K562 (cell line): ENCODE measurements at regions not wholly inside any gene's neighbourhood (a gene's known extent, or its start where the extent isn't known, plus 50 kb on each side); places are given as distances from the start of the nearest gene placed in this dataset.

Experiments
- ATAC-seq: fragments of 200-7000 bp; cut with Tn5 transposase; 3 replicates; pipeline ENCODE4 v1.9.1; 2020; ENCODE audit warnings: moderate library complexity
- BruUV-seq: library from RNA; stranded (reverse); fragments of 400-500 nt; replicated peaks from 2 replicates; lab custom pipeline; 2021; lab: Mats Ljungman, UMichigan
- CTCF ChIA-PET: fragments of 300-600 bp; formaldehyde crosslinking; extraction: SDS; loops from one replicate; lab custom pipeline; 2021; ENCODE audit warnings: low intra/inter-chr PET ratio; lab: Yijun Ruan, JAX
- POLR2A ChIA-PET: fragments of 300-600, 350-650 bp; sonication (Branson Sonifier 250); formaldehyde crosslinking; extraction: SDS; loops from one replicate; lab custom pipeline; 2021; ENCODE audit warnings: antibody characterized with exemption, inconsistent platforms; lab: Yijun Ruan, JAX
- DNase-seq, 4 experiments: peaks; one replicate each; pipeline versions ENCODE4 v3.0.0 to v3.0.0-alpha.2; 2011 to 2018; ENCODE audit warnings: low spot score in 3 of 4, mixed read lengths in 3 of 4; ENCODE audit errors: extremely low read depth in 1 of 4
- FAIRE-seq: peaks from 2 replicates; lab custom pipeline; 2011; peaks lifted over from hg19 to GRCh38; lab: Jason Lieb, UNC
- H2AFZ ChIP-seq: 2 replicates; pipeline ENCODE4 v1.6.0; 2011; ENCODE audit warnings: low read depth, low read length, control low read depth, inconsistent platforms
- H3K27ac ChIP-seq: fragments of 200-600 bp; 3 replicates; pipeline ENCODE4 v1.8.0; 2011; ENCODE audit warnings: low read depth, mild to moderate bottlenecking, control low read depth, inconsistent platforms, low read length, moderate library complexity, mixed read lengths; ENCODE audit errors: extremely low read depth
- H3K27me3 ChIP-seq, 2 experiments: fragments of 300-600 bp in 1 of 2; 2 replicates in 1 of 2; 3 replicates in 1 of 2; pipeline versions ENCODE4 v1.6.0 to v1.8.0; 2011; ENCODE audit warnings: inconsistent platforms in 2 of 2, low read length in 2 of 2, mild to moderate bottlenecking in 1 of 2, mixed read lengths in 1 of 2, moderate library complexity in 1 of 2; ENCODE audit not compliant: control insufficient read depth in 2 of 2, insufficient read depth in 2 of 2
- H3K36me3 ChIP-seq: fragments of 300-600 bp; 3 replicates; pipeline ENCODE4 v1.8.0; 2011; ENCODE audit warnings: mild to moderate bottlenecking, low read length, inconsistent platforms; ENCODE audit not compliant: control insufficient read depth, insufficient read depth
- H3K4me1 ChIP-seq, 2 experiments: fragments of 200-600 bp in 1 of 2; replicated peaks in 1 of 2; 2 replicates in 1 of 2; 3 replicates in 1 of 2; pipeline versions ENCODE4 v1.5.1 to v1.8.0; 2011; ENCODE audit warnings: inconsistent platforms in 2 of 2, low read length in 2 of 2, mild to moderate bottlenecking in 1 of 2, mixed read lengths in 1 of 2, moderate library complexity in 1 of 2; ENCODE audit not compliant: control insufficient read depth in 2 of 2, insufficient read depth in 2 of 2
- H3K4me2 ChIP-seq: 2 replicates; pipeline ENCODE4 v1.6.1; 2011; ENCODE audit warnings: low read length, control low read depth, inconsistent platforms, mixed read lengths; ENCODE audit not compliant: insufficient read depth
- H3K4me3 ChIP-seq: fragments of 200-600 bp; sonication (generic), shearing (Covaris generic); 2 replicates; pipeline ENCODE4 v1.5.1; 2016; ENCODE audit warnings: control low read depth, inconsistent platforms
- H3K79me2 ChIP-seq: fragments of 200-600 bp; 3 replicates; pipeline ENCODE4 v1.8.0; 2011; ENCODE audit warnings: low read length, inconsistent platforms; ENCODE audit not compliant: control insufficient read depth, insufficient read depth
- H3K9ac ChIP-seq, 2 experiments: 2 replicates each; pipeline versions ENCODE4 v1.6.0 to v1.6.1; 2011; ENCODE audit warnings: low read depth in 2 of 2, low read length in 2 of 2, control low read depth in 1 of 2, inconsistent platforms in 1 of 2, mild to moderate bottlenecking in 1 of 2, mixed read lengths in 1 of 2; ENCODE audit not compliant: insufficient read depth in 1 of 2
- H3K9me1 ChIP-seq: one replicate; pipeline ENCODE4 v1.6.0; 2011; ENCODE audit warnings: inconsistent platforms, mild to moderate bottlenecking, low read length, moderate library complexity; ENCODE audit not compliant: control insufficient read depth, insufficient read depth
- H3K9me3 ChIP-seq: replicated peaks from 2 replicates; pipeline ENCODE4 v1.5.1; 2011; ENCODE audit warnings: low read depth, low read length, inconsistent platforms; ENCODE audit not compliant: control insufficient read depth, insufficient read depth
- H4K20me1 ChIP-seq: replicated peaks from 2 replicates; pipeline ENCODE4 v1.6.1; 2011; ENCODE audit warnings: low read length, inconsistent platforms, mixed read lengths; ENCODE audit not compliant: control insufficient read depth, insufficient read depth
- CBFB ChIP-seq: sonication (generic); formaldehyde crosslinking; IDR thresholded peaks from 2 replicates; pipeline ENCODE4 v1.4.0; 2020; ENCODE audit warnings: mild to moderate bottlenecking, missing genetic modification reagents
- CBX3 ChIP-seq, 2 experiments: IDR thresholded peaks; 1 replicate in 1 of 2; 2 replicates in 1 of 2; pipeline ENCODE4 v1.6.1; 2012; ENCODE audit warnings: inconsistent platforms in 2 of 2, low read length in 2 of 2, borderline replicate concordance in 1 of 2, control low read depth in 1 of 2
- FOXK2 ChIP-seq, 2 experiments: fragments of 450-650 bp; IDR thresholded peaks in 1 of 2; conservative IDR thresholded peaks in 1 of 2; 2 replicates each; pipeline ENCODE4 v1.6.1; 2016; ENCODE audit warnings: low read depth in 2 of 2, mild to moderate bottlenecking in 1 of 2
- L3MBTL2 ChIP-seq: fragments of 450-650 bp; IDR thresholded peaks from 2 replicates; pipeline ENCODE4 v1.6.1; 2016; ENCODE audit warnings: mild to moderate bottlenecking, moderate library complexity
- OTX1 ChIP-seq: fragments of 450-650 bp; formaldehyde crosslinking; IDR thresholded peaks from 2 replicates; pipeline ENCODE4 v1.4.0; 2022; ENCODE audit warnings: mild to moderate bottlenecking
- SETDB1 ChIP-seq: IDR thresholded peaks from one replicate; pipeline ENCODE4 v1.6.1; 2012; ENCODE audit warnings: low read length, control low read depth, inconsistent platforms
- TCF7L2 ChIP-seq: fragments of 150-350 bp; IDR thresholded peaks from 2 replicates; pipeline ENCODE4 v1.6.1; 2016; ENCODE audit warnings: low read depth, mild to moderate bottlenecking, low read length, moderate library complexity
- TRIM24 ChIP-seq, 2 experiments: fragments of 450-650 bp; IDR thresholded peaks; 2 replicates each; pipeline ENCODE4 v1.6.1; 2016
- WHSC1 ChIP-seq: IDR thresholded peaks from one replicate; pipeline ENCODE4 v1.6.1; 2012; ENCODE audit warnings: low read length, control low read depth, inconsistent platforms
- ZNF212 ChIP-seq: fragments of 450-650 bp; formaldehyde crosslinking; IDR thresholded peaks from 2 replicates; pipeline ENCODE4 v1.4.0; 2020; ENCODE audit warnings: mild to moderate bottlenecking
- ZNF586 ChIP-seq: fragments of 450-650 bp; formaldehyde crosslinking; conservative IDR thresholded peaks from 2 replicates; pipeline ENCODE4 v1.4.0; 2020; ENCODE audit warnings: mild to moderate bottlenecking, moderate library complexity
- ZNF780A ChIP-seq: fragments of 250-450 bp; sonication (Bioruptor Pico); IDR thresholded peaks from 2 replicates; pipeline ENCODE4 v1.5.0; 2021; ENCODE audit warnings: mild to moderate bottlenecking
- WGBS: fragments of 100-300 bp; shearing (Covaris generic); methylation state at CpG from one replicate; pipeline ENCODE4 v1.1.6; 2016; ENCODE audit warnings: low coverage, mixed read lengths; ENCODE audit not compliant: insufficient coverage; ENCODE audit errors: missing lambda C conversion rate; 5-methylcytosine and 5-hydroxymethylcytosine counted together
- in situ Hi-C: fragments of 300-500 bp; cut with MboI; formaldehyde crosslinking; loops from 4 replicates; pipeline ENCODE4 v1.15.0; 2018; ENCODE audit warnings: inconsistent platforms, mixed read lengths
- intact Hi-C: fragments of 100-400 bp; cut with micrococcal nuclease; formaldehyde crosslinking; loops from 2 replicates; pipeline ENCODE4 v1.14.2; 2022
- TF ChIP-seq, protein P1 (sequence below): sonication (generic); formaldehyde crosslinking; IDR thresholded peaks from 2 replicates; pipeline ENCODE4 v1.5.0; 2020; ENCODE audit warnings: missing genetic modification reagents
- TF ChIP-seq, protein P2 (sequence below): fragments of 250-450 bp; sonication (Bioruptor Pico); IDR thresholded peaks from 2 replicates; pipeline ENCODE4 v1.5.1; 2021; ENCODE audit warnings: mild to moderate bottlenecking
- TF ChIP-seq, protein P3 (sequence below): fragments of 450-650 bp; IDR thresholded peaks from 2 replicates; pipeline ENCODE4 v1.6.1; 2018; ENCODE audit warnings: mild to moderate bottlenecking, low read depth; ENCODE audit not compliant: partially characterized antibody
- TF ChIP-seq, protein P4 (sequence below): fragments of 450-650 bp; formaldehyde crosslinking; IDR thresholded peaks from 2 replicates; pipeline ENCODE4 v1.4.0; 2020; ENCODE audit warnings: mild to moderate bottlenecking
- TF ChIP-seq, protein P5 (sequence below): fragments of 450-650 bp; conservative IDR thresholded peaks from 2 replicates; pipeline ENCODE4 v1.6.1; 2016; ENCODE audit warnings: missing genetic modification characterization, low read depth, mild to moderate bottlenecking, control low read depth, missing compliant biosample characterization

DNA sequence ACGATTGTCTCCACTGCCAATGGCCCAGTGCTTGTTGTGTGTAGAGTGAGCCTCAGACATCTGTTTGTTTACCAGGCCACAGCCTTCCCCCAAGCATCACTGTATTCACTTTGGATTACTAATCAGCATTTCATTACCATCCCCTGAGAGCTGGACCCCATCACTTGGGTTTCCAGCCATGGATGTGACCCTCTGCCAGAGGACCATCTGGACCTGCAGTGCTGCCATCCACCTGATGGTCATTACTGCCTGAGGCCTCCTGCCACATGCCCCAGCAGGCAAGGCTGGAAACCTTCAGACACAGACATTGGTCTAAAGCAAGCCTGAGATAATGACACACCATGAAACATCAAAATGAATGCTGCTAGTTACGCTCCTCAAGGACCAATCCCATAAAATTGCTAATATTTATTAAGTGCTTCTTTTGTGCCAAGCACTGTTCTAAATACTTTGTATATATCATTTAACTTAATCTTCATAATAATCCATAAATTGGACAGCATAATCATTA is 2096.3 kb upstream of the CELF4 start (continued):
- TF ChIP-seq, protein P1, sequence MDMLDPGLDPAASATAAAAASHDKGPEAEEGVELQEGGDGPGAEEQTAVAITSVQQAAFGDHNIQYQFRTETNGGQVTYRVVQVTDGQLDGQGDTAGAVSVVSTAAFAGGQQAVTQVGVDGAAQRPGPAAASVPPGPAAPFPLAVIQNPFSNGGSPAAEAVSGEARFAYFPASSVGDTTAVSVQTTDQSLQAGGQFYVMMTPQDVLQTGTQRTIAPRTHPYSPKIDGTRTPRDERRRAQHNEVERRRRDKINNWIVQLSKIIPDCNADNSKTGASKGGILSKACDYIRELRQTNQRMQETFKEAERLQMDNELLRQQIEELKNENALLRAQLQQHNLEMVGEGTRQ (CRISPR knock-in tag), result no peak
- TF ChIP-seq TRIM24 (IDR thresholded peaks at IDR 0.05), result no peak
- TF ChIP-seq, protein P2, sequence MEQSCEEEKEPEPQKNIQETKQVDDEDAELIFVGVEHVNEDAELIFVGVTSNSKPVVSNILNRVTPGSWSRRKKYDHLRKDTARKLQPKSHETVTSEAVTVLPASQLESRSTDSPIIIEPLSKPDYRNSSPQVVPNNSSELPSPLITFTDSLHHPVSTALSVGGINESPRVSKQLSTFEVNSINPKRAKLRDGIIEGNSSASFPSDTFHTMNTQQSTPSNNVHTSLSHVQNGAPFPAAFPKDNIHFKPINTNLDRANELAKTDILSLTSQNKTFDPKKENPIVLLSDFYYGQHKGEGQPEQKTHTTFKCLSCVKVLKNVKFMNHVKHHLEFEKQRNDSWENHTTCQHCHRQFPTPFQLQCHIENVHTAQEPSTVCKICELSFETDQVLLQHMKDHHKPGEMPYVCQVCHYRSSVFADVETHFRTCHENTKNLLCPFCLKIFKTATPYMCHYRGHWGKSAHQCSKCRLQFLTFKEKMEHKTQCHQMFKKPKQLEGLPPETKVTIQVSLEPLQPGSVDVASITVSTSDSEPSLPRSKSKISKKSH (CRISPR knock-in tag), result no peak
- TF ChIP-seq, protein P3, sequence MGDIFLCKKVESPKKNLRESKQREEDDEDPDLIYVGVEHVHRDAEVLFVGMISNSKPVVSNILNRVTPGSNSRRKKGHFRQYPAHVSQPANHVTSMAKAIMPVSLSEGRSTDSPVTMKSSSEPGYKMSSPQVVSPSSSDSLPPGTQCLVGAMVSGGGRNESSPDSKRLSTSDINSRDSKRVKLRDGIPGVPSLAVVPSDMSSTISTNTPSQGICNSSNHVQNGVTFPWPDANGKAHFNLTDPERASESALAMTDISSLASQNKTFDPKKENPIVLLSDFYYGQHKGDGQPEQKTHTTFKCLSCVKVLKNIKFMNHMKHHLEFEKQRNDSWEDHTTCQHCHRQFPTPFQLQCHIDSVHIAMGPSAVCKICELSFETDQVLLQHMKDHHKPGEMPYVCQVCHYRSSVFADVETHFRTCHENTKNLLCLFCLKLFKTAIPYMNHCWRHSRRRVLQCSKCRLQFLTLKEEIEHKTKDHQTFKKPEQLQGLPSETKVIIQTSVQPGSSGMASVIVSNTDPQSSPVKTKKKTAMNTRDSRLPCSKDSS, result no peak
- TF ChIP-seq ZNF780A (CRISPR knock-in tag), result no peak

DNA sequence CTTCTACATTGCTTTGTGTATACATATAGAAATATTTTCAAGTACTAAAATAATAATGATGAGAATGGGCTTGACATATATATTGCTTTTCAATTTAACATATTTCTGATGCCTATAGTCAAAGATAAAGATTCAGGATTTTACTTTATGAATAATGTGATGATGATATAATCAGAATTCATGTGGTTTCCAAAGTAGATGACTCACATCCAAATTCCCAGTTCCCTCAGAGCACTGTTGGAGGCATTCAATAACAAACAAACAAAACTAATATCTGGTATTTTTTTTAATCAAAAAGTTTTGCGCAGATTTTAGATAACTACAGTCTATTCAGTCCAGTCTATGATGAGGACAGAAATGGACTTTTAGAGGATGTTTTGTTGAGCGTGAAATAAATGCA is 2094.5 kb upstream of the CELF4 start:
- H3K4me3 ChIP-seq, result no peak overlapping the region
- no peaks in the 10 kb centered on the region for H3K79me2 ChIP-seq
- no TSS peak for BruUV-seq
- no peaks in the 10 kb centered on the region for H3K9me1 ChIP-seq
- H3K36me3 ChIP-seq, result no peaks in the 10 kb centered on the region
- no peak overlapping the region for H3K9ac ChIP-seq
- in situ Hi-C loops, result no loop called here
- CTCF ChIA-PET, result no interaction called here
- no peak overlapping the region for H3K4me2 ChIP-seq
- POLR2A ChIA-PET, result no interaction called here
- intact Hi-C loops, result no loop called here
- H2AFZ ChIP-seq, result no peak overlapping the region
- no peaks in the 10 kb centered on the region; the same call in 1 of the 2 replicates for H3K9me3 ChIP-seq
- WGBS, result 0% methylated on average over 2 of the region's 2 CpGs
- H3K4me1 ChIP-seq, result no peaks in the 10 kb centered on the region
- H4K20me1 ChIP-seq, result no peaks in the 10 kb centered on the region
- FAIRE-seq, result no peak
- ATAC-seq, result no peak
- DNase-seq, result no peak
- H3K27ac ChIP-seq, result no peak overlapping the region
- no peaks in the 10 kb centered on the region for H3K27me3 ChIP-seq
- TF ChIP-seq ZNF212 (no peak), TCF7L2 (no peak), CBX3 (IDR thresholded peaks at IDR 0.05; ENCODE audit: borderline replicate concordance in 1 of 2, low read length in 2 of 2) (no peak), L3MBTL2 (no peak), FOXK2 (conservative IDR thresholded peaks at IDR 0.05 in 1 of 2, IDR thresholded peaks at IDR 0.05 in 1 of 2; ENCODE audit: low read depth in 2 of 2) (no peak), ZNF586 (CRISPR knock-in tag) (no peak), OTX1 (CRISPR knock-in tag) (no peak), WHSC1 (no peak), CBFB (CRISPR knock-in tag) (no peak), SETDB1 (no peak)
- TF ChIP-seq, protein P4, sequence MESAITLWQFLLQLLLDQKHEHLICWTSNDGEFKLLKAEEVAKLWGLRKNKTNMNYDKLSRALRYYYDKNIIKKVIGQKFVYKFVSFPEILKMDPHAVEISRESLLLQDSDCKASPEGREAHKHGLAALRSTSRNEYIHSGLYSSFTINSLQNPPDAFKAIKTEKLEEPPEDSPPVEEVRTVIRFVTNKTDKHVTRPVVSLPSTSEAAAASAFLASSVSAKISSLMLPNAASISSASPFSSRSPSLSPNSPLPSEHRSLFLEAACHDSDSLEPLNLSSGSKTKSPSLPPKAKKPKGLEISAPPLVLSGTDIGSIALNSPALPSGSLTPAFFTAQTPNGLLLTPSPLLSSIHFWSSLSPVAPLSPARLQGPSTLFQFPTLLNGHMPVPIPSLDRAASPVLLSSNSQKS (CRISPR knock-in tag), result no peak
- TF ChIP-seq, protein P5, sequence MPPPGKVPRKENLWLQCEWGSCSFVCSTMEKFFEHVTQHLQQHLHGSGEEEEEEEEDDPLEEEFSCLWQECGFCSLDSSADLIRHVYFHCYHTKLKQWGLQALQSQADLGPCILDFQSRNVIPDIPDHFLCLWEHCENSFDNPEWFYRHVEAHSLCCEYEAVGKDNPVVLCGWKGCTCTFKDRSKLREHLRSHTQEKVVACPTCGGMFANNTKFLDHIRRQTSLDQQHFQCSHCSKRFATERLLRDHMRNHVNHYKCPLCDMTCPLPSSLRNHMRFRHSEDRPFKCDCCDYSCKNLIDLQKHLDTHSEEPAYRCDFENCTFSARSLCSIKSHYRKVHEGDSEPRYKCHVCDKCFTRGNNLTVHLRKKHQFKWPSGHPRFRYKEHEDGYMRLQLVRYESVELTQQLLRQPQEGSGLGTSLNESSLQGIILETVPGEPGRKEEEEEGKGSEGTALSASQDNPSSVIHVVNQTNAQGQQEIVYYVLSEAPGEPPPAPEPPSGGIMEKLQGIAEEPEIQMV, result no peak
